ENCODE measurements at regions not wholly inside any gene's neighbourhood (a gene's known extent, or its start where the extent isn't known, plus 50 kb on each side); places are given as distances from the start of the nearest gene placed in this dataset.
"Not testable (repeated sequence)": the region's sequence is repeated elsewhere in the genome, so short reads cannot be mapped to it uniquely, and the experiment has no call there.

DNA sequence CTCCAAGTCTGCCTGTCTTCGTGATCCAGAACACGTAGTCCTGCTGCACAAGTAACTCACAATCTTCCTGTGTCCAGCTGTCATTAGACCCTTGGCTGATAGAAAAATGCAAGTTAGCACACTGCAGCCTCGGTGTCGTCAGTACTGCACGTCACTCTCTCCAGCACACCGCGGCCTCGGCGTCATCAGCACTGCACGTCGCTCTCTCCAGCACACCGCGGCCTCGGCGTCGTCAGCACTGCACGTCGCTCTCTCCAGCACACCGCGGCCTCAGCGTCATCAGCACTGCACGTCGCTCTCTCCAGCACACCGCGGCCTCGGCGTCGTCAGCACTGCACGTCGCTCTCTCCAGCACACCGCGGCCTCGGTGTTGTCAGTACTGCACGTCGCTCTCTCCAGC lies 160.0 kb downstream of the FOXL1 start:
- TF ChIP-seq ZNF622 (IDR thresholded peaks at IDR 0.05); CBFB (IDR thresholded peaks at IDR 0.05; ENCODE audit: low read depth); TAF1 (IDR thresholded peaks at IDR 0.05; ENCODE audit: borderline replicate concordance, low read depth, low read length); EP300 (IDR thresholded peaks at IDR 0.05; ENCODE audit: borderline replicate concordance in 1 of 2, control insufficient read depth in 1 of 2, low read depth in 2 of 2, low read length in 2 of 2); PAX8 (IDR thresholded peaks at IDR 0.05); RAD21 (IDR thresholded peaks at IDR 0.05; ENCODE audit: insufficient read depth, low read depth, low read length): not testable (repeated sequence)
- TF ChIP-seq, protein P1, sequence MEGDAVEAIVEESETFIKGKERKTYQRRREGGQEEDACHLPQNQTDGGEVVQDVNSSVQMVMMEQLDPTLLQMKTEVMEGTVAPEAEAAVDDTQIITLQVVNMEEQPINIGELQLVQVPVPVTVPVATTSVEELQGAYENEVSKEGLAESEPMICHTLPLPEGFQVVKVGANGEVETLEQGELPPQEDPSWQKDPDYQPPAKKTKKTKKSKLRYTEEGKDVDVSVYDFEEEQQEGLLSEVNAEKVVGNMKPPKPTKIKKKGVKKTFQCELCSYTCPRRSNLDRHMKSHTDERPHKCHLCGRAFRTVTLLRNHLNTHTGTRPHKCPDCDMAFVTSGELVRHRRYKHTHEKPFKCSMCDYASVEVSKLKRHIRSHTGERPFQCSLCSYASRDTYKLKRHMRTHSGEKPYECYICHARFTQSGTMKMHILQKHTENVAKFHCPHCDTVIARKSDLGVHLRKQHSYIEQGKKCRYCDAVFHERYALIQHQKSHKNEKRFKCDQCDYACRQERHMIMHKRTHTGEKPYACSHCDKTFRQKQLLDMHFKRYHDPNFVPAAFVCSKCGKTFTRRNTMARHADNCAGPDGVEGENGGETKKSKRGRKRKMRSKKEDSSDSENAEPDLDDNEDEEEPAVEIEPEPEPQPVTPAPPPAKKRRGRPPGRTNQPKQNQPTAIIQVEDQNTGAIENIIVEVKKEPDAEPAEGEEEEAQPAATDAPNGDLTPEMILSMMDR (IDR thresholded peaks at IDR 0.05 in 2 of 3, conservative IDR thresholded peaks at IDR 0.05 in 1 of 3; ENCODE audit: control insufficient read depth in 2 of 3, extremely low read depth in 1 of 3, insufficient read depth in 1 of 3, low read depth in 3 of 3, low read length in 3 of 3), result not testable (repeated sequence)
- TF ChIP-seq, protein P2, sequence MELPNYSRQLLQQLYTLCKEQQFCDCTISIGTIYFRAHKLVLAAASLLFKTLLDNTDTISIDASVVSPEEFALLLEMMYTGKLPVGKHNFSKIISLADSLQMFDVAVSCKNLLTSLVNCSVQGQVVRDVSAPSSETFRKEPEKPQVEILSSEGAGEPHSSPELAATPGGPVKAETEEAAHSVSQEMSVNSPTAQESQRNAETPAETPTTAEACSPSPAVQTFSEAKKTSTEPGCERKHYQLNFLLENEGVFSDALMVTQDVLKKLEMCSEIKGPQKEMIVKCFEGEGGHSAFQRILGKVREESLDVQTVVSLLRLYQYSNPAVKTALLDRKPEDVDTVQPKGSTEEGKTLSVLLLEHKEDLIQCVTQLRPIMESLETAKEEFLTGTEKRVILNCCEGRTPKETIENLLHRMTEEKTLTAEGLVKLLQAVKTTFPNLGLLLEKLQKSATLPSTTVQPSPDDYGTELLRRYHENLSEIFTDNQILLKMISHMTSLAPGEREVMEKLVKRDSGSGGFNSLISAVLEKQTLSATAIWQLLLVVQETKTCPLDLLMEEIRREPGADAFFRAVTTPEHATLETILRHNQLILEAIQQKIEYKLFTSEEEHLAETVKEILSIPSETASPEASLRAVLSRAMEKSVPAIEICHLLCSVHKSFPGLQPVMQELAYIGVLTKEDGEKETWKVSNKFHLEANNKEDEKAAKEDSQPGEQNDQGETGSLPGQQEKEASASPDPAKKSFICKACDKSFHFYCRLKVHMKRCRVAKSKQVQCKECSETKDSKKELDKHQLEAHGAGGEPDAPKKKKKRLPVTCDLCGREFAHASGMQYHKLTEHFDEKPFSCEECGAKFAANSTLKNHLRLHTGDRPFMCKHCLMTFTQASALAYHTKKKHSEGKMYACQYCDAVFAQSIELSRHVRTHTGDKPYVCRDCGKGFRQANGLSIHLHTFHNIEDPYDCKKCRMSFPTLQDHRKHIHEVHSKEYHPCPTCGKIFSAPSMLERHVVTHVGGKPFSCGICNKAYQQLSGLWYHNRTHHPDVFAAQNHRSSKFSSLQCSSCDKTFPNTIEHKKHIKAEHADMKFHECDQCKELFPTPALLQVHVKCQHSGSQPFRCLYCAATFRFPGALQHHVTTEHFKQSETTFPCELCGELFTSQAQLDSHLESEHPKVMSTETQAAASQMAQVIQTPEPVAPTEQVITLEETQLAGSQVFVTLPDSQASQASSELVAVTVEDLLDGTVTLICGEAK (IDR thresholded peaks at IDR 0.05; ENCODE audit: borderline replicate concordance), result not testable (repeated sequence)
